SKM-1 (cell line): ENCODE measurements at regions not wholly inside any gene's neighbourhood (a gene's known extent, or its start where the extent isn't known, plus 50 kb on each side); places are given as distances from the start of the nearest gene placed in this dataset.

ENCODE experiments used
- DNase-seq: peaks from one replicate; lab custom pipeline; 2025; ENCODE audit not compliant: unreplicated experiment; lab: John Stamatoyannopoulos, UW

DNA sequence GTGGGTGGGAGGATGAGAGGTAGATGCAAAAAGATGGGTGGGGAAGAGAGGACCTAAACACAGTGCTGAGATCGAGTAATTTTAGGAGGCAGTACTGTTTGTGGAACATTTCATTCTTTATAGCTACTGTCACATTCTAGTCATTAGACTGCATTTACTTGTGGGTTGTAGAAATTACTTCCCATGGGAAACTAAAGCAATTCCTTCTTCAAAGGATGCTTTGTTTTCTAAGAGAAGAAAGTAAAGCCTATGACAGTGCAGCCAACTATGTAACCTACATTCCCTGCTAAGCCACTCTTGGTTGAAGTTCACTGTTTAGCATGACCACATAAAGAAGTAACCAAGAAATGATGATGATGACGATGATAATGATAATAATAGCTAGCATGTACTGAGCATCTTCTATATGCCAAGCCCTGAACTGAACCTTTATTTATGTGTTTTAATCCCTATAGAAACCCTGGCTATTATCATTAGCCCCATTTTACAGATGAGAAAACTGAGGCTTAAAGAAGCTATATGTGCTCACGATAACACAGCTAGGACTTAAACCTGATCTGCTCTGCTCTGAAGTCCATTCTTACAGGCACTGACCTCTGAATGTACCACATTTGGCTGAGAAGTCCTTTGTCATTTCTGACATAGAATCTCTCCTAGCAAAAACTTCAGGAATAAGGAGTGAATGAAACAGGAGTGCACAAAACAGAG lies 114.5 kb upstream of the KIT start:
- DNase-seq: no peak

DNA sequence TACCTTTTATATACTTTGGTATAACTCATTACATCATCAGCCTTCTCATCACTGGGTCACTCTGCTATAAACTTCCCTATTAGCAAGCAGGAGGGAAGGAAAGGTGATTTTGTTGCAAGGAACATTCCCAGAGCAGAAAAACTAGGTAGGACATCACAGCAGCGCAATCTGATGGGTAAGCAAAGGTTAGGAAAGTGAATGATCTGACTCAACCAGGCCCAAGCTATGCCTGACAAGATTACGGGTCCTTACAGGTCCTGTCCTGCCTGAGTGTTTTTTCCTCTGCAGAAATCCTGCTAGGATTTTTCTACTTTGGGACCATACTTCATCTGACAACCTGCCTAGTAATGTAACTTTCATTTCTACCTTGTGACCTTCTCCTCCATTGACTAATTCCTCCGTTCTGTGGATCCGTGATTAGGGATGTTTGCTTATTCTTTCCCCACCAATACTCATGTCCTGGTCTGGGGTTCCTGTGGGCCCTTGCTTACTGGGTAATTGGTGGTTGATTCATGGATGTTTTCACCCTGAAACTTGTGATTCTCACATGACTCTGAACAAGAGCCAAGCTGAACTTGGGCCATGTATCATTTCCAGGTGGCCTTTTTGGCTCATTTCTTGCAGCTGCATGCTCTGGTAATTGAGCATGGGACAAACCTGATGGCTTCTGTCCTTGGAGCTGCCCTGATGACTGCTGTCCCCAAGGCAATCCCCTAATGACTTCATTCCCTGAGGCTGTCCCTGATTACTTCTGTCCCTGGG lies 111.9 kb upstream of the KIT start:
- no peak for DNase-seq

- no peak for DNase-seq
Observed at GRCh38 chr4:54547299-54548097, 110.3 kb upstream of the KIT start.

GRCh38 chr4:54548098-54548620 lies 109.6 kb upstream of the KIT start:
- DNase-seq: no peak

GRCh38 chr4:54548831-54549460 lies 108.8 kb upstream of the KIT start:
- DNase-seq: no peak

DNA sequence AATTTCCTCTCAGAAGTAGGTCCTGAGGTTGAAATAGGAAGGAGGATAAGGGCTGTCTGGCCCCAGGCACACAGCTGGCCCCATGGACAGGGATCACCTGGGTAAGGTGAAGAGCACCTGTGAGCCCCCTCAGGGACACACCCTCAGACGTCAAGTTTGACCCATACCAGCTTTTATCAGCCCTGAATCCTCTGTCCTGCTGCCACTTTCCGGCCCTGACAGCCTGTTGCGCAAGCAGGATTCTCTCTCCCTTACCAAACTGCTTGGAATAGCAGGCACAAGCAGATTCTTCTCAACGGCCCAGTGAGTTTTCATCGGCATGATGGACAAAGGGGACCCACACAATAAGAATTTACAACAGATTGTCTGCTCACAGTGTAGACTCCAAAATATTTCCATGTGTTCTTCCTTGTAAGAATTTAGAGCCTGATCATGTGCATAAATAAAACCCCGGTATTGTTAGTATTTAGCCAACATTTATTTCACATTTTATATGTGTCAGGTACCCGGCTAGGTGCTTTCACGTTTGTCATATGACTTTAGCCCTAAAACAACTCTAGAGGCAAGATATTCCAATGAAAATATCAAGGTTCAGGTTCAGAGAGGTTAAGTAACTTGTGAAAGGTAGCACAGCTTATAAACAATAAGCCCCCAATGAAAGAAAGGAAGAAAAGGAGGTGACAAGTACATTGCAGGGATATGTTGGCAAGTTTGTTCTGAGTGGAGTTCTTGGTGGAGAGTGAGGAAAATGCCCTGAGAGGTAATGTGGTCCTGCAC lies 107.2 kb upstream of the KIT start:
- no peak for DNase-seq

DNA sequence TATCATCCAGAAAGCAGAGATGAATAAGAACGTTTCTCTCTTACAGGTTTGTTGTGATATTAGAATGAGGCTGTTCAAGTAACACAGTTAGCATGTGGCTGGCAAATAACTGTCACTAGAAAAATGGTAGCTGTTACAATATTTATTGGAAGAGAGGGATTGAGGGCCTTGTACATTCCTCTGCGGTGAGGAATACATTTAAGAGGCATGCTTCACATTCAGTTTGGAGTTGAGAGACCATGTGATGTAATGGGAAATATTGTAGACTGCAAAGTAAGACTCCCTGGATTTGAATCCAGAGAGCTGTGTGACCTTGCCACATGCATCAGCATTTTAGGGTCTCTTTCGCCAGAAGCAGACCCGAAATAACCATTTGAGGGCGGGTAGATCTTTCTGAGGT lies 104.8 kb upstream of the KIT start:
- no peak for DNase-seq

- no peak for DNase-seq
Observed at GRCh38 chr4:54554339-54554990, 103.3 kb upstream of the KIT start.

- DNase-seq: no peak
Observed at GRCh38 chr4:54556051-54556450, 101.7 kb upstream of the KIT start.

- no peak for DNase-seq
Observed at GRCh38 chr4:54556587-54556986, 101.2 kb upstream of the KIT start.

- no peak for DNase-seq
Observed at GRCh38 chr4:54558889-54559677, 98.7 kb upstream of the KIT start.

DNA sequence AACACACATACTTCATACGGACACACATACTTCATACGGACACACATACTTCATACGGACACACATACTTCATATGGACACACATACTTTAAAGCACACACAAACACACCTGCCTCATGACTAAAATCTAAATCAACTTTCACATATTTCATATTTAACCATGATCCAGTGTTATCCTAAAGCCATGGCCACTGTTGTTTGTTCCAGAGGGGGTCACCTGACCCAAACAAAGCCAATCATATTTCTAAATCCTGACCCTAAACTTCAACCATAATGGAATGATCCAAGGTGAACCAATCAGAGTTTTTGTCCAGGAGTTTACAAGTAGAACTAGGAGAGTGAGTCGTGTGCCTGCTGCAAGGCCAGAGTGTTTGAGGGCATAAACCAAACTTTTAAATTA lies 97.2 kb upstream of the KIT start:
- DNase-seq: no peak

- no peak for DNase-seq
Observed at GRCh38 chr4:54561940-54562339, 95.8 kb upstream of the KIT start.

DNA sequence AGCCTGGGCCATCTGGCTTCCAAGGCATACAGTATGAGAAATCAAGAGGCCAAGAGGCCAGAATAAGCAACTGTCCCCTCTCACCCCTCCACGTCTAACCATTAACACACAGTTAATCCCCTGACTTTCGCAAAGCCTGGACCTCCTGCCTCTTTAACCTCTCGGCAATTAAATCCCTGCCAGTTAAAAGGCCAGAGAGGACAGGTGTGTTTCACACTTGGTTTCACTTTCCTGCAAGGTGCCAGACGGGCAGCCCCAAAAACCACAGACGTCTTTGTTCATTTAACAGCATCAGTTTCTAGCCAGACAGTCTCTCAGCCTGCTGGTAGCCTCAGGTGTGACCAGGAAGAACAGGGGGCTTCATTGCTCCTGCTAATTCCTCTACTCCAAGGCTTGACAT lies 91.1 kb upstream of the KIT start:
- no peak for DNase-seq

GRCh38 chr4:54567327-54567726 lies 90.4 kb upstream of the KIT start:
- no peak for DNase-seq

DNA sequence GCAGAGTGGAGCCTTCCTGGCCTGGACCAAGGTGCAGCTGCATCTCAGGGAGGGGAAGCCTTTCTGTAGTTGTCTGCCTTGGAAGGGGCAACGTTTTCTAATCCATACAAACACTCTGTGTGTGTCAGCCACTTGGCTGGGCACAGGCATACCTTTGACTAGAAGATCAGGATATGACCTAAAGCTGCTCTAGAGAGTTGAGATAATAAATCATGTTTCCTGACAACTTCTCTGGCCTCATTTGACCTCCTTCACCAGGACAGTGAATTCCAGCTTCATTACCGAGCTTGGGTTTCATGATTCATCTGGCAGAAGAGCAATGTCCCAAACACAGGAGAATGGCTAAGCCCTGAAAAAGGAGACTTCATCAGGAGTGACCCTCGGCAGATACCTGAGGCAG lies 89.6 kb upstream of the KIT start:
- DNase-seq: no peak

DNA sequence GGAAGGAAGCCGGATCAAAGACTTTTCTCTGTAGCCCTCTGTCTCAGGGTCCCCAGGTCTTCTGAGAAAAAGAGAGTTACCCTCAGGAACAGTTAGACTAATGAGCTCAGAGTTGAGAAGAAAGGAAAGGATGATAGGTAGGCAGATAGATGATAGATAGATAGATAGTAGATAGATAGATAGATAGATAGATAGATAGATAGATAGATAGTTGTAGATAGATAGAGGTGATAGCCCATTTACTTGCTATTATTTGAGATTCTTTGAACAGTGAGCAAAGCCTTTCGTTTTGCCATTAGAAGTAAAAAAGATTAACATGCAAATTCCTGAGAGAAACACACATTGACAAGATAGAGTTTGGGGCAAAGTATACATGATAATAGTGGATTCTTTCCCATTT lies 86.9 kb upstream of the KIT start:
- DNase-seq: no peak

- no peak for DNase-seq
Observed at GRCh38 chr4:54571293-54572151, 86.2 kb upstream of the KIT start.
